ENCODE measurements at regions not wholly inside any gene's neighbourhood (a gene's known extent, or its start where the extent isn't known, plus 50 kb on each side); places are given as distances from the start of the nearest gene placed in this dataset.
A peak's percentile ranks its signal among the peaks of the same experiment; 100 is the strongest.
"Not testable (repeated sequence)": the region's sequence is repeated elsewhere in the genome, so short reads cannot be mapped to it uniquely, and the experiment has no call there.

GRCh38 chr1:170377440-170377839 lies 154.5 kb upstream of the GORAB start:
- DNase-seq: no peak

- peak; percentile 59 for DNase-seq
Observed at GRCh38 chr1:170377896-170378634, 153.9 kb upstream of the GORAB start.

- DNase-seq: no peak
Observed at GRCh38 chr1:170385750-170386149, 146.2 kb upstream of the GORAB start.

DNA sequence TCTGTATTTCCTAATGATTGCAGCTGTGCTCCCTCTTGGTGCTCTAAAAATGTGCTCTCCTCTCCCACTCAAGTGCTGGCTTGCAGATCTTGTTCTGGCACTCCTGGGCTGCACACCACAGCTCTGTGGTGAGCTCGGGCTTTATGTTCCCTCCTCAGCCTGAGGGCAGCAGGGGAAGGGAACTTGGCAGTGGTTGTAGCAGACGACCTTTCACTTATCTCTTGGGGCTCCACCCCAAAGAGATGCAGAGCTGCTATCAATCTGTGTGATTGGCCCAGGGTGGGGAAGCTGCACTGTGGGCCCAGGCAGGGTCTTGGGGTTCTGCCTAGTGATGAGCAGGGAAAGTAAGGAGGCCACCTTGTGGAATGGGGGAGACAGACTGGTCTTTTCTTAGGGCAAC lies 143.5 kb upstream of the GORAB start:
- no peak for DNase-seq

- no peak for DNase-seq
Observed at GRCh38 chr1:170395149-170395548, 136.8 kb upstream of the GORAB start.

DNA sequence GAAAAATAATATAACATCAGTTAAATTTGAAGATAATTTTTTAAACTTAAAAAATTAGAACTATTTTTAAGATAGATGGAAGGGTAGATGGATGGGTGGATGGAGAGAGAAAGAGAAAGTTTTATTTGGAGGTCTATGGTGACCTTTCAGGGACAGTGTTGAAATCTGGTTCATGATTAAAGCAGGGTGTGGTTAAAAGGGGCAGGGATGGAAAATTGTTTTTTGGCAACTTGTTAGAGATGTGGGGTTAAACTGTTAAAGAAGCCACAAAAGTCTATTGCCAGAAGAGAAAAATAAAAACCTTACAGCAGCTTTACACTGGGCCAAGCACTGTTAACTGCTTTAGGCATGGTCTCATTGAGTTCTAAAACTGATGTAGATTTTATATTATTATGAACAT lies 134.9 kb upstream of the GORAB start:
- no peak for DNase-seq

DNA sequence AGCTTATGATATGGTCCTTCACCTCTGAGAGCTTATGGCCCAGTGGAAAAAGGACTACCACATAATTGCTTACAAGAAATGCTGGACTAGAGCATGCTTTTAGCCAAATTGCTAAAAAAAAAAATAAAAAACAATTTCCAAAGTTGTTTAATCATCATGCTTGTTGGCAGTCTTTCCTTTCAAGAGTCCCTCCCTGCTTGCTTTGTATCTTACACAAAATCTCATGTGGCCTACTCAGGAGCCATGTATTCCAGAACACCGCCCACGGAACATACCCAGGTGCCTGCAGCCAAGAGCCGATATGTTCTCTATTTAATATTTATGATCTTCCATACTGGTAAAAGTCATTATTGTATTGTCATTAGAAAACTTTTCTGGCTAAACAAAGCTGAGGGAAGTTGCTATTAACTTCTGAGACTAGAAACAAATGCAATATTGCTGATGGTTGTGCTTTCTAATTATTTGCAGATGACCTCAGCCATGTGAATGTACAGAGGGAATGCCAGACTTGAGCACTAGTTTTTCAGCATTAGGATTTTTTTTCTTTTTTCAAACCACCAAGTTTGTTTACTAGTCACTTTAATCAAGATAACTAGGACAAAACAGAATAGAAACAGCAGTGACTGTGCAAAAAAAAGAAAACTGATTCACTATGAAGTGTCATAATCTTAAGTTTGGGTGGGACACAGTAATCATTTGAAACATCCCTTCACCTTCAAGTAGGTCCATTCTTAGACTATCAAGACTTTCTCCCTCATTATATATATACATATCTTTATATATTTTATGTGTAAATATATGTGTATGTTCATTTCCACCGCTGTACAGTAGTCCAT lies 129.3 kb upstream of the GORAB start:
- DNase-seq: no peak

GRCh38 chr1:170407138-170407537 lies 124.8 kb upstream of the GORAB start:
- peak; percentile 4 for DNase-seq

- no peak for DNase-seq
Observed at GRCh38 chr1:170407581-170407980, 124.4 kb upstream of the GORAB start.

GRCh38 chr1:170410401-170411166 lies 121.4 kb upstream of the GORAB start:
- DNase-seq: peak; percentile 34

GRCh38 chr1:170414989-170415709 lies 116.8 kb upstream of the GORAB start:
- no peak for DNase-seq

- DNase-seq: peak; percentile 9
Observed at GRCh38 chr1:170415710-170416372, 116.1 kb upstream of the GORAB start.

DNA sequence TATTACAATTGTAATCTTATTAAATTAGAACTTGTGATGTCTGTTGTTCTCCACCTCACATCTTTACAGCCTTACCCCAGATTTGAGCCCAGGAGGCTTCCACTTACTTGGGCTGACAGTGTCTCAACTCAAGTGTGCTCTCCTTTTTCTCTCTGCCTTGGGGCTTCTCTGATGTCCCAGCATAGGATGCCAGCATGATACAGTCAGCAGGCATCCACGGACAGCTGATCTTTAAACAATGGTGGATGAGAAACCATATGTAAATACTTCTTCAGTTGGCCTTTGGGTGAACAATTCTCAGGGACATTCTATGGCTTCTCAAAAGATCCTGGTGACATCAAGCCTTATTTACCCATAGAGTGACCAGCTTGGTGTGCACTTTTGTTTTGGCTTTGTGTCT lies 107.6 kb upstream of the GORAB start:
- DNase-seq: no peak

DNA sequence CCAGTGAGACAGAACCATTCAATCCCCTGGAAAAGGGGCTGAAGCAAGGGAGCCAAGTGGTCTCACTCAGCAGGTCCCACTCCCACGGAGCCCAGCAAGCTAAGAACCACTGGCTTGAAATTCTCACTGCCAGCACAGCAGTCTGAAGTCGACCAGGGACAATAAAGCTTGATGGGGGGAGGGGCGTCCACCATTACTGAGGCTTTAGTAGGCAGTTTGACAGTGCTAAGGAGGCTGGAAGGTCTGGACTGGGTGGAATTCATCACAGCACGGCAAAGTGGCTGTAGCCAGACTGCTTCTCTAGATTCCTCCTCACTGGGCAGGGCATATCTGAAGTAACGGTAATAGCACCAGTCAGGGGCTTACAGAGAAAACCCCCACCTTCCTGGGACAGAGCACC lies 105.4 kb upstream of the GORAB start:
- DNase-seq: no peak

DNA sequence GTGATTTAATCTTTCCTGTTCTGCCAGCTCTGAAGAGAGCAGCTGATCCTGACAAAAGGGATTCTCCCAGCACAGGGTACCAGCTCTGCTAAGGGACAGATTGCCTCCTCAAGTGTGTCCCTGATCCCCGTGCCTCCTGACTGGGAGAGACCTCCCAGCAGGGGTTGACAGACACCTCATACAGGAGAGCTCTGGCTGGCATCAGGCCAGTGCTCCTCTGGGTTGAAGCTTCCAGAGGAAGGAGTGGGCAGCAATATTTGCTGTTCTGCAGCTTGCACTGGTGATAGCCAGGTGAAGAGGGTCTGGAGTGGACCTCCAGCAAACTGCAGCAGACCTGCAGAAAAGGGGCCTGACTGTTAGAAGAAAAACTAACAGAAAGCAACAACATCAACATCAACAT lies 105.0 kb upstream of the GORAB start:
- DNase-seq: not testable (repeated sequence)

DNA sequence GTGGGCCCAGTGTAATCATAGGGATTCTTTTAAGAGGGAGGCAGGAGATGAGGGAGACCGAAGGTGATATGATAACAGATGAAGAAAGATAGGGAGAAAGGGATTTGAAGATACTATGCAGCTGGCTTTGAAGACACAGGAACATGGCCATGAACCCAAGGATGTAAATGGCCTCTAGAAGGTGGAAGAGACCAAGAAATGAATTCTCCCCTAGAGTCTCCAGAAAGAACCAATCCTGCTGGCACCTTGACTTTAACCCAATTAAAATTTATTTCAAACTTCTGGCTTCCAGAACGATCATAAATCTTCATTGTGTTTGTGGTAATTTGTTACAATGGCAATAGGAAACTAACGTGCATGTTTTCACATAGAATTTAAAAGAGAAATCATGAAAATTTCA lies 95.0 kb upstream of the GORAB start:
- no peak for DNase-seq

GRCh38 chr1:170445096-170445495 lies 86.9 kb upstream of the GORAB start:
- DNase-seq: no peak

GRCh38 chr1:170448661-170449158 lies 83.3 kb upstream of the GORAB start:
- DNase-seq: no peak

- not testable (repeated sequence) for DNase-seq
Observed at GRCh38 chr1:170457325-170458050, 74.5 kb upstream of the GORAB start.

DNA sequence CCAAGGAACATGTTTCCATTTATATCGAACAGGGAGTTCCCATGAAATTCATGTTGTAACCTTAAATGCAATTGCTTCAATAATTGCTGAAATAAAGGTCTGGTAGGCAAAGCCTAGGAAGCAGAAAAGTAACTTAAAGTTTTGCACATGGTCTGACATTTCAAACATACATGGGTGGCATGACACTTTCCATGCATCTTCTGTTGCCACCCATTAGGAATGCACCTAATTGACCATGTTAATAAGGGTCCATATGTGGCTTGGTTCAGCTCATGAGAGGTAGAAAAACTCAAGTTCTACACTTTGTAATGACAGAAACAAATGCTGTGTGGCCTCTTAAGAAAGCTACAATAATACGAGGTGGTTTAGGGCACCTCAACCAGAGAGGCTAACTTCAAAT lies 72.0 kb upstream of the GORAB start:
- DNase-seq: no peak

- peak; percentile 63 for DNase-seq
Observed at GRCh38 chr1:170460414-170461155, 71.4 kb upstream of the GORAB start.

Data from eye (tissue), 1 donor.